DMS153 treated with DMSO at 0.1 percent for 48 hours (cell line): ENCODE measurements at regions not wholly inside any gene's neighbourhood (a gene's known extent, or its start where the extent isn't known, plus 50 kb on each side); places are given as distances from the start of the nearest gene placed in this dataset.
A peak's percentile ranks its signal among the peaks of the same experiment; 100 is the strongest.

Source experiments
- DNase-seq: peaks from one replicate; lab custom pipeline; 2025; ENCODE audit not compliant: unreplicated experiment; lab: John Stamatoyannopoulos, UW

- peak; percentile 86 for DNase-seq
These were observed 360.0 kb upstream of the RAB6C start for GRCh38 chr2:129619471-129619870.

- no peak for DNase-seq
These were observed 359.1 kb upstream of the RAB6C start for GRCh38 chr2:129620411-129620810.

- DNase-seq = no peak
These were observed 355.7 kb upstream of the RAB6C start for GRCh38 chr2:129623783-129624182.

GRCh38 chr2:129627437-129627836 is 352.0 kb upstream of the RAB6C start:
- no peak for DNase-seq

GRCh38 chr2:129636692-129637091 is 342.8 kb upstream of the RAB6C start:
- DNase-seq = no peak

GRCh38 chr2:129641371-129641770 is 338.1 kb upstream of the RAB6C start:
- no peak for DNase-seq

GRCh38 chr2:129642526-129643043 is 336.9 kb upstream of the RAB6C start:
- DNase-seq = no peak

- DNase-seq = no peak
These were observed 334.1 kb upstream of the RAB6C start for GRCh38 chr2:129645335-129645734.

GRCh38 chr2:129646107-129646506 is 333.4 kb upstream of the RAB6C start:
- DNase-seq = no peak

- DNase-seq = no peak
These were observed 326.2 kb upstream of the RAB6C start for GRCh38 chr2:129653246-129653645.

- no peak for DNase-seq
These were observed 325.1 kb upstream of the RAB6C start for GRCh38 chr2:129654331-129654730.

GRCh38 chr2:129656081-129656598 is 323.3 kb upstream of the RAB6C start:
- no peak for DNase-seq

GRCh38 chr2:129658430-129658829 is 321.0 kb upstream of the RAB6C start:
- DNase-seq = no peak

GRCh38 chr2:129661935-129662334 is 317.5 kb upstream of the RAB6C start:
- DNase-seq = no peak

GRCh38 chr2:129667577-129667976 is 311.9 kb upstream of the RAB6C start:
- no peak for DNase-seq

GRCh38 chr2:129672521-129672920 is 306.9 kb upstream of the RAB6C start:
- no peak for DNase-seq

GRCh38 chr2:129673234-129673633 is 306.2 kb upstream of the RAB6C start:
- no peak for DNase-seq

- no peak for DNase-seq
These were observed 305.4 kb upstream of the RAB6C start for GRCh38 chr2:129673847-129674711.

GRCh38 chr2:129678751-129679150 is 300.7 kb upstream of the RAB6C start:
- no peak for DNase-seq

- DNase-seq = no peak
These were observed 297.7 kb upstream of the RAB6C start for GRCh38 chr2:129681788-129682187.

GRCh38 chr2:129689653-129690448 is 289.6 kb upstream of the RAB6C start:
- DNase-seq = no peak

- DNase-seq = no peak
These were observed 284.0 kb upstream of the RAB6C start for GRCh38 chr2:129695496-129695895.
